ENCODE measurements at regions not wholly inside any gene's neighbourhood (a gene's known extent, or its start where the extent isn't known, plus 50 kb on each side); places are given as distances from the start of the nearest gene placed in this dataset.

GRCh38 chr21:25425156-25425555, 182.1 kb downstream of the MRPL39 start:
- TF ChIP-seq ZNF626 (tag by site-specific recombination; IDR thresholded peaks at IDR 0.05) (no peak), CTCF (tag by site-specific recombination; IDR thresholded peaks at IDR 0.05) (no peak), PBX3 (CRISPR knock-in tag; IDR thresholded peaks at IDR 0.05) (no peak), ZNF776 (tag by site-specific recombination; IDR thresholded peaks at IDR 0.05; ENCODE audit: borderline replicate concordance) (no peak), ZNF324 (tag by site-specific recombination; IDR thresholded peaks at IDR 0.05) (no peak)

Measured in HEK293 (cell line).